RWPE1 (cell line): ENCODE measurements at regions not wholly inside any gene's neighbourhood (a gene's known extent, or its start where the extent isn't known, plus 50 kb on each side); places are given as distances from the start of the nearest gene placed in this dataset.

Experiments
- CTCF ChIA-PET: fragments of 350-600 bp; sonication (Branson Sonifier 250); formaldehyde crosslinking; extraction: SDS; loops from one replicate; lab custom pipeline; 2021; lab: Yijun Ruan, JAX
- POLR2A ChIA-PET: fragments of 400-600 bp; formaldehyde crosslinking; extraction: SDS; loops from one replicate; lab custom pipeline; 2020; ENCODE audit warnings: antibody characterized with exemption; ENCODE audit not compliant: low non-redundant PET; lab: Yijun Ruan, JAX
- DNase-seq: peaks from one replicate; pipeline ENCODE4 v3.0.0; 2012; ENCODE audit warnings: low spot score
- H3K27ac ChIP-seq: fragments of 450-650 bp; 2 replicates; pipeline ENCODE4 v1.5.1; 2017
- TF ChIP-seq, protein P1 (sequence below): fragments of 450-650 bp; conservative IDR thresholded peaks from 2 replicates; pipeline ENCODE4 v1.5.1; 2017; ENCODE audit warnings: low read depth, mild to moderate bottlenecking

DNA sequence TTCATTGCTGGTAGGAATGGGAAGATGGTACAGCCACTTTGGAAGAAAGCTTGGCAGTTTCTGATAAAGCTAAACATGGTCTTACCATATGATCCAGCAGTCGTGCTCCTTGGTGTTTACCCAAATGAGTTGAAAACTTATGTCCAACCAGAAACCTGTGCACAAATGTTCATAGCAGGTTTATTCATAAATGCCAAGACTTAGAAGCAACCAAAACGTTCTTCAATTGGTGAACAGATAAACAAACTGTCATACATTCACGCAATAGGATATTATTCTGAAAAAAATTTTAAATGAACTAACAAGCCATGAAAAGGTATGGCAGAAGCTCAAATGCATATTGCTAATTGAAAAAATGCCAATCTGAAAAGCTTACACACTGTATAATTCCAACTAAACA lies 117.1 kb downstream of the LINC00237 start:
- no peak for DNase-seq
- ChIA-PET CTCF (no interaction called here), POLR2A (no interaction called here)
- TF ChIP-seq, protein P1, sequence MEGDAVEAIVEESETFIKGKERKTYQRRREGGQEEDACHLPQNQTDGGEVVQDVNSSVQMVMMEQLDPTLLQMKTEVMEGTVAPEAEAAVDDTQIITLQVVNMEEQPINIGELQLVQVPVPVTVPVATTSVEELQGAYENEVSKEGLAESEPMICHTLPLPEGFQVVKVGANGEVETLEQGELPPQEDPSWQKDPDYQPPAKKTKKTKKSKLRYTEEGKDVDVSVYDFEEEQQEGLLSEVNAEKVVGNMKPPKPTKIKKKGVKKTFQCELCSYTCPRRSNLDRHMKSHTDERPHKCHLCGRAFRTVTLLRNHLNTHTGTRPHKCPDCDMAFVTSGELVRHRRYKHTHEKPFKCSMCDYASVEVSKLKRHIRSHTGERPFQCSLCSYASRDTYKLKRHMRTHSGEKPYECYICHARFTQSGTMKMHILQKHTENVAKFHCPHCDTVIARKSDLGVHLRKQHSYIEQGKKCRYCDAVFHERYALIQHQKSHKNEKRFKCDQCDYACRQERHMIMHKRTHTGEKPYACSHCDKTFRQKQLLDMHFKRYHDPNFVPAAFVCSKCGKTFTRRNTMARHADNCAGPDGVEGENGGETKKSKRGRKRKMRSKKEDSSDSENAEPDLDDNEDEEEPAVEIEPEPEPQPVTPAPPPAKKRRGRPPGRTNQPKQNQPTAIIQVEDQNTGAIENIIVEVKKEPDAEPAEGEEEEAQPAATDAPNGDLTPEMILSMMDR = no peak
- H3K27ac ChIP-seq = no peak overlapping the region

DNA sequence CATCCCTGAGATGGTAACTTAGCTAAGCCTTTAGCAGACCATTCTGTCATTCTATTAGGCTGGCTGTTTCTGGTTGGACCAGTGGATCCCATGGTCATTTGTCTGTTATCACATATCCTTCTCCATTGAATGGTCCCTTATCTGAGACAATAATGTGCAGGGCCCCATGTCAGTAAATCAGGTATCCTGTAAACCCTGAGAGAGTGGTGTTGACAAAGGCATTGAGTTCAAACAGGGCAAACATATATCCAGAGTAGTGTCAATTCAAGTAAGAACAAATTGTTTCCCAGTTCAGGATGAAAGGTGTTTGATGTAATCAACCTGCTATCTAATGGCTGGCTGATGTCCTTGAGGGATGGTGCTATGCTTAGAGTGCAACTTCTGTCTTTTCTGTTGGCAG lies 126.2 kb downstream of the LINC00237 start:
- ChIA-PET CTCF (no interaction called here), POLR2A (no interaction called here)
- TF ChIP-seq, protein P1 = no peak
- H3K27ac ChIP-seq = no peak overlapping the region
- DNase-seq = no peak

DNA sequence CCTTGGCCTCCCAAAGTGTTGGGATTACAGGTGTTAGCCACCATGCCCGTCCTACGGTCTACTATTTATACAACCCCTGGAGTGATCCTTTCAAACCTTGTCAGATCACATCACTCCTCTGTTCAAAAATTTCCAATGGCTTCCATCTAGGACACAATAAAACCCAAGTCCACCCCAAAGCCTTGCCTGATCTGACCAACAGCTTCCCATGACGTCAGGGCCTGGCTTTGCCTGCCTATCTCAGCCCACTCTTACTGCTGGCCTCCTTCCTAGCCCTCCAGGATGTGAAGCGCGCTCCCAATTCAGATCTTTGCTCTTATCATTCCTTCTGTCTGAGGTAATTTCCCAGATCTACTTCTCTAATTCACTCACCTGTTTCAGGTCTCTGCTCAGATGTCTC lies 128.4 kb downstream of the LINC00237 start:
- H3K27ac ChIP-seq = no peak overlapping the region
- TF ChIP-seq, protein P1 = no peak
- no peak for DNase-seq
- CTCF ChIA-PET = no interaction called here
- POLR2A ChIA-PET = no interaction called here

DNA sequence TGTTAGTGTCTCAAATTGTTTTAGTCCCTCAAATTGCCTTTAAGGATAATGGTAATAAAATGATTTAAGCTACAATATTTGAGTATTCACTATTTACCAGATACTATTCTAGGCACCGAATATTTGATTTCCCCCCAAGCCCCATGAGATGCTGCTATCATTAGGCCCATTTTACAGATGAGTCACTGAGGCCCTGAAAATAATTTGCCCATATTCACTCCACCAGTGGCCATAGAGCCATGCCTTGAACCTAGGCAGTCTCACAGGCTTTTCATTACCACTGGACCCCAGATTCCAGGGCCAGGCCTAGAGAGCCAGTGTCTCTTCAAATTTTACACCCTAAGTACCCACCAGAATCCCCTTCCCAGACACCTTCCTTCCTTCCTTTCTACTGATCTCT lies 133.7 kb downstream of the LINC00237 start:
- no peak for DNase-seq
- H3K27ac ChIP-seq = no peak overlapping the region
- ChIA-PET CTCF (no interaction called here), POLR2A (no interaction called here)
- TF ChIP-seq, protein P1 = no peak

DNA sequence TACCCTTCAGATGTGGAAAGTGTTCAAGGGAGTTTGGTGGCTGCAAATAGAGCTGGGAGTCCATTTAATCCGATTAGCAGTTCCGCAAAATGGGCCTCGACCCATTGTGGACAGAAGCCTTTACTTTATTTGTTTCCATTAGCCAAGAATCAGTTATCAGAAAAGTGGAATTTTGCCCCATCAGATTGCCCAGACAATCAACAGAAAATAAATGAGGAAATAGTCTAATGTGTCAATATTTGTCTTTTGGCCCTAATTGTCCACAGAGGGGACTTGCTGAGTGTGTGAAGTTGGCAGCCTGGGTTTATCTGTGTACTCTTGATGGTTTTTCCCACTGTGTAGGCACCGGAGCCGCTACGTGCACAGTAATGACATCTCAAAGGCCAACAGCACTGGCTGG lies 134.3 kb downstream of the LINC00237 start:
- H3K27ac ChIP-seq = no peak overlapping the region
- ChIA-PET POLR2A (no interaction called here), CTCF (interaction anchor here (0.5 kb wide), 1 partner anchor 1239 kb away, joined by 5 read pairs; no protein-coding TSS in a partner anchor)
- no peak for DNase-seq
- TF ChIP-seq, protein P1 = no peak

DNA sequence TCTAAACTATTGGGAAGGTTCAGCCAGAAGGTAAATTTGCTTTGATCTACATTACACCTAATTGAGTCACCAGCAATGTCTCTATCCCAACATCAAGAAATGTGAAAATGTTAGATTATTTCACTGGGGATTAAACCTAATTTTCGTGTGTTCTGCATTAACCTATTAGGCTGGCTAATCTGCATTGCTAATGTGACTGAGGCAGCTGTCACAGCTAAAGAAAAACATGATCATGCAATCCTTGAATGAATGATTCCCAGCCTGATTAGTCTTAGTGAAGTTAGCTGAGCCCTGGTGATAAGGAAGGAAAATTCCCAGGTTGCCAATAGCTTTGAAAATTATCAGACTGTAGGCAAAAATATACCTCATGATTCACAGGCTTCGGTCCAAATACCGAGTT lies 135.3 kb downstream of the LINC00237 start:
- H3K27ac ChIP-seq = no peak overlapping the region
- CTCF ChIA-PET = no interaction called here
- DNase-seq = no peak
- TF ChIP-seq, protein P1 = no peak
- POLR2A ChIA-PET = no interaction called here
